ENCODE measurements at regions not wholly inside any gene's neighbourhood (a gene's known extent, or its start where the extent isn't known, plus 50 kb on each side); places are given as distances from the start of the nearest gene placed in this dataset.

DNA sequence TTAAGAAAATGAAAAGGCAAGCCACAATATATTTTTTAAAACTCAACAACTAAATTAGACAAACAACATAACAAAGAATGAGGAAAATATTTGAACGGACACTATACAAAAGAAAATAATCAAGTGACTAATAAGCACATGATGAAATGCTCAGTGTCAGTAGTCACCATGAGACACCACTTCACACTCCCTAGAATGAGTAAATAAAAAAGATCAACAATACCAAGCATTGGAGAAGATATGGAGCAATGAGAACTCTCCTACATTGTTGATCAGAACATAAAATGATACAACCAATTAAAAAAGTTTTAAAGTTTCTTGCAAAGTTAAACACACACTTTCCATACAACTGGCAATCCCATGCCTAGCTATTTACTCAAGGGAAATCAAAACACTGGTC, 222.2 kb downstream of the C7orf25 start:
- H3K27ac ChIP-seq: no peak overlapping the region

DNA sequence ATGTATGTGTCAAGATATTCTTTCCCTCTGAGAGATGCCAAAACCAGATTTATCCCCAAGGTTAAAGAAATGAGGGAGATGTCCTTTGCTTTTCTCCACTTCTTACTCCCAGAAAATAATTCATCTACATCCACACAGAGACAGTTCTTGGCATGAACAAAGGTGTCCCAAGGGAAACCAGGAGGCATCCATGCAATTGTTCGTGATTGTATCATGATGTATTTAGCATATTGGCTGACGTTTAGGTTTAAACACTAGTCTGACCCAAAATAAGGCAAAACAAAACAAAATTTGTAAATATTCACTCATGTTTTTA, 223.9 kb downstream of the C7orf25 start:
- Histone ChIP-seq H3K27ac (no peak overlapping the region), H3K9me3 (no peaks in the 10 kb centered on the region)

More for the DNA sequence above, 222.2 kb downstream of the C7orf25 start:
- H3K4me1 ChIP-seq (ENCODE audit: control insufficient read depth in 1 of 2, insufficient read depth in 1 of 2, low read depth in 1 of 2, low read length in 1 of 2): no peaks in the 10 kb centered on the region
- no peaks in the 10 kb centered on the region for H3K9me3 ChIP-seq
- TF ChIP-seq, protein P1, sequence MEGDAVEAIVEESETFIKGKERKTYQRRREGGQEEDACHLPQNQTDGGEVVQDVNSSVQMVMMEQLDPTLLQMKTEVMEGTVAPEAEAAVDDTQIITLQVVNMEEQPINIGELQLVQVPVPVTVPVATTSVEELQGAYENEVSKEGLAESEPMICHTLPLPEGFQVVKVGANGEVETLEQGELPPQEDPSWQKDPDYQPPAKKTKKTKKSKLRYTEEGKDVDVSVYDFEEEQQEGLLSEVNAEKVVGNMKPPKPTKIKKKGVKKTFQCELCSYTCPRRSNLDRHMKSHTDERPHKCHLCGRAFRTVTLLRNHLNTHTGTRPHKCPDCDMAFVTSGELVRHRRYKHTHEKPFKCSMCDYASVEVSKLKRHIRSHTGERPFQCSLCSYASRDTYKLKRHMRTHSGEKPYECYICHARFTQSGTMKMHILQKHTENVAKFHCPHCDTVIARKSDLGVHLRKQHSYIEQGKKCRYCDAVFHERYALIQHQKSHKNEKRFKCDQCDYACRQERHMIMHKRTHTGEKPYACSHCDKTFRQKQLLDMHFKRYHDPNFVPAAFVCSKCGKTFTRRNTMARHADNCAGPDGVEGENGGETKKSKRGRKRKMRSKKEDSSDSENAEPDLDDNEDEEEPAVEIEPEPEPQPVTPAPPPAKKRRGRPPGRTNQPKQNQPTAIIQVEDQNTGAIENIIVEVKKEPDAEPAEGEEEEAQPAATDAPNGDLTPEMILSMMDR (IDR thresholded peaks at IDR 0.05): no peak
- no peak overlapping the region for H3K4me3 ChIP-seq (ENCODE audit: low read depth in 1 of 2, low read length in 1 of 2)
- H3K36me3 ChIP-seq: no peaks in the 10 kb centered on the region
- H3K27me3 ChIP-seq: no peaks in the 10 kb centered on the region

DNA sequence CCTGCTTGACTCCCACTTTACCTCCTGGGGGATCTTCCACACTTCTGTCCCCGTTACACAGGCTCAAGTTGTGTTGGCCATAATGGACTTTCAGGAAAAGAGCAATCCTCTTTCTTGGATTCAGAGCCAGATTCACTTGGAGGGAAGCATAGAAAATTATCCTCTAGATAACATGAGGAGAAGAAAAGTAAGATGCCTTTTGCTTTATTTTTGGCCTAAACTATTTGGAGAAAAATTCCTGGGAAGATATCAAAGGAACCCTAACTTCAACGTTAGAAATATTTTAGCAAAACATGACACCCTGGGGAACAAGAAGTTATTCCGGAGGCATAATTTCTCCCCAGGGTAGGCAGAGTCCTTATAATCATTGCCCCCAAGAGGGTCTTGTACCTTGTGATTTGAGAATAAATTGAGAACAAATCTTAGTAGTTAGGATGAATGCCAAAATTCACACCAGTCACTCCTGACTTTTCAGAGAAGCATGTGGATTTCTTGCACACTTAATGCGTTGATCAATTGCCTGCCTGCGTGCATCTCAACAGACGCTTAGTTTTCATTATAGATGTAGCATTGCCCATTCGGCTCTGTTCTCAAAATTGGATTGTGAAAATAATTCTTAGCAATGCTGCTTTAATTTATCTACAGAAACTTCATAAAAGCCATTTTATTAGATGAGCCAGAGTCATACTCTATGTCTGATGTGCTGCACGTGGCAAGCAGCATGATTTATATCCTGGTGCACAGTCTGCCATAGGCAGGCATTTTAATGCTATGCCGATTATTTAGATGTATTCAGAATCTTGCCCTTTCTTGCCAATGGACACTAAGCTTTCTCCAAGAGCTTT, 224.4 kb downstream of the C7orf25 start:
- H3K27me3 ChIP-seq: no peaks in the 10 kb centered on the region
- TF ChIP-seq, protein P1 (IDR thresholded peaks at IDR 0.05): no peak

More for the DNA sequence above, 223.9 kb downstream of the C7orf25 start:
- no peaks in the 10 kb centered on the region for H3K36me3 ChIP-seq
- H3K27me3 ChIP-seq: no peaks in the 10 kb centered on the region
- no peaks in the 10 kb centered on the region for H3K4me1 ChIP-seq (ENCODE audit: control insufficient read depth in 1 of 2, insufficient read depth in 1 of 2, low read depth in 1 of 2, low read length in 1 of 2)
- no peak overlapping the region for H3K4me3 ChIP-seq (ENCODE audit: low read depth in 1 of 2, low read length in 1 of 2)
- TF ChIP-seq, protein P1 (IDR thresholded peaks at IDR 0.05): no peak

DNA sequence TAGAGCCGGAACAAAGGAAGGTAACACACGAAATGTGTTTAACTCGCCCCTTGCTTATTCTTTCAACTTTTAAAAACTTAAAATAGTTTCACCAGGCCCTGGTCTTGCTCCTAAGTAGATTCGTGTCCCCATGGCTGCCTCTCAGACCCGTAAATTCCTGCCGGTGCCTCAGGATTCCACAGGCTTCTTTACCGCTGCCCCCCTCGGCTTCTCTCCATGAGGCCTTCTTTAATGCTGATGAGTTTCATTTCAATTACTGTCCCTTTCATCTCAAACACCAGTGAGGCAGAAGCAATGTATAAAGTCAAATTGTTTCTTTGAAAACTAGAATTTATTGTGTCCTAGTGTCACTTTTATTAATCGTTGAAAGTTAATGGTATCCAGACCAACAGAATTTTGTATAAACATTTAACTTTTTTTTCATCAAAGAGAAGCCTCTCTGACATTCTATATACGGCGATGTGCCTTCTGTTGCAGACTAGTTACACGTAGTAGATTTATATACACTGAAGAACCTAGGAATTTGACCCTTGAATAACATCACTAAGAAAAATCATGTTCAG, 225.2 kb downstream of the C7orf25 start:
- TF ChIP-seq, protein P1 (IDR thresholded peaks at IDR 0.05): no peak

More for the DNA sequence above, 224.4 kb downstream of the C7orf25 start:
- H3K27ac ChIP-seq: no peak overlapping the region
- H3K36me3 ChIP-seq: no peaks in the 10 kb centered on the region
- no peak overlapping the region for H3K4me3 ChIP-seq (ENCODE audit: low read depth in 1 of 2, low read length in 1 of 2)
- no peaks in the 10 kb centered on the region for H3K4me1 ChIP-seq (ENCODE audit: control insufficient read depth in 1 of 2, insufficient read depth in 1 of 2, low read depth in 1 of 2, low read length in 1 of 2)
- H3K9me3 ChIP-seq: no peaks in the 10 kb centered on the region

DNA sequence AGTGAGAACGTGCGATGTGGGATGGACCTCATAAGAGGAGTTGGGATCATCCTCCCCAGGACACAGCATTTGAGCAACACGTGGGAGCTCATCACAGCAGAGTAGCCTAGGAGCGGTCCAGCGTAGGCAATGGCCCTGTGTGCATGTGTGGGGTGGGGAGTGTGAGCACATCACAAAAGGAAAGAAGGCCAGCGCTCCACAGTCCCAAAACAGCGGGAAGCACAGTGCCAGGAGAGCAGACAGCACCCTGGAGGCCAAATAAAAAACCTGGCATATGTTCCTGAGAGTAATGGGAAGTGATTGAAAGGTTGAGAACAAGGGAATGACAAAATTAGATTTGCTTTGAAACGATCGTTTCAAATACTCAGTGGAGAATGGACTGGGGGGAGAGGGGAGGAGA, 226.0 kb downstream of the C7orf25 start:
- H3K27ac ChIP-seq: no peak overlapping the region
- H3K9me3 ChIP-seq: no peaks in the 10 kb centered on the region
- TF ChIP-seq, protein P1 (IDR thresholded peaks at IDR 0.05): no peak
- H3K4me1 ChIP-seq (ENCODE audit: control insufficient read depth in 1 of 2, insufficient read depth in 1 of 2, low read depth in 1 of 2, low read length in 1 of 2): no peaks in the 10 kb centered on the region
- H3K36me3 ChIP-seq: no peaks in the 10 kb centered on the region
- no peak overlapping the region for H3K4me3 ChIP-seq (ENCODE audit: low read depth in 1 of 2, low read length in 1 of 2)
- no peaks in the 10 kb centered on the region for H3K27me3 ChIP-seq

More for the DNA sequence above, 225.2 kb downstream of the C7orf25 start:
- H3K4me3 ChIP-seq (ENCODE audit: low read depth in 1 of 2, low read length in 1 of 2): no peak overlapping the region
- no peaks in the 10 kb centered on the region for H3K9me3 ChIP-seq
- no peaks in the 10 kb centered on the region for H3K27me3 ChIP-seq
- no peaks in the 10 kb centered on the region for H3K4me1 ChIP-seq (ENCODE audit: control insufficient read depth in 1 of 2, insufficient read depth in 1 of 2, low read depth in 1 of 2, low read length in 1 of 2)
- no peak overlapping the region for H3K27ac ChIP-seq
- no peaks in the 10 kb centered on the region for H3K36me3 ChIP-seq
